ENCODE measurements at regions not wholly inside any gene's neighbourhood (a gene's known extent, or its start where the extent isn't known, plus 50 kb on each side); places are given as distances from the start of the nearest gene placed in this dataset.

DNA sequence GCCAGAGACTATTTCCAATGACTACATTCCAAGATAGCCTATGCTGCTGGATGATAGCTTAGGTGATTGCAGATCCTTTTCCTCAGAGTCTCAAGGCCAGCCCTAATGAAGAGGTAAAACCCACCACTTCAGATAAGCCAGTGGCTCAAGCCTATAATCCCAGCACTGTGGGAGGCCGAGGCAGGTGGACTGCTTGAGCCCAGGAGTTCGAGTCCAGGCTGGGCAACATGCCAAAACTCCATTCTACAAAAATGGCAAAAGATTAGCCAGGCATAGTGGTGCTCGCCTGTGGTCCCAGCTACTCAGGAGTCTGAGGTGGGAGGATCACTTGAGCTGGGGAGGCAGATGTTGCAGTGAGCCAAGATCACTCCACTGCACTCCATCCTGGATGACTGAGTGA, 495.3 kb downstream of the ZIC1 start:
- Histone ChIP-seq H3K23ac (ENCODE audit: low read depth, low read length) (no peak overlapping the region), H4K91ac (ENCODE audit: insufficient read depth, low read depth, low read length) (no peak overlapping the region), H3K18ac (ENCODE audit: low read depth, low read length) (no peak overlapping the region), H3K9me3 (ENCODE audit: control insufficient read depth, insufficient read depth, low read length) (peaks cover 3% of the 10 kb centered on the region; the same call in 1 of the 2 replicates), H3K14ac (replicated peaks; ENCODE audit: low read depth, low read length) (no peak overlapping the region), H4K8ac (ENCODE audit: low read depth in 2 of 2, low read length in 2 of 2) (no peak overlapping the region), H3K27ac (ENCODE audit: insufficient read depth, low read length) (no peak overlapping the region), H2AK9ac (replicated peaks; ENCODE audit: low read depth, low read length, poor library complexity) (no peak overlapping the region), H2BK120ac (ENCODE audit: low read depth, low read length) (no peak overlapping the region), H3K4me3 (ENCODE audit: insufficient read depth, low read depth, low read length) (no peak overlapping the region), H2AK5ac (ENCODE audit: low read depth, low read length) (no peak overlapping the region), H3K4me1 (ENCODE audit: control insufficient read depth, insufficient read depth, low read length) (no peaks in the 10 kb centered on the region), H3K4me2 (ENCODE audit: low read depth, low read length) (no peak overlapping the region), H2AFZ (replicated peaks; ENCODE audit: low read length, poor library complexity) (no peak overlapping the region), H2BK5ac (ENCODE audit: low read depth, low read length, poor library complexity, severe bottlenecking) (no peak overlapping the region), H4K5ac (ENCODE audit: low read depth, low read length) (no peak overlapping the region), H2BK15ac (ENCODE audit: low read depth, low read length) (no peak overlapping the region), H3K9me1 (ENCODE audit: insufficient read depth, low read length) (no peaks in the 10 kb centered on the region), H4K20me1 (ENCODE audit: insufficient read depth, low read length) (no peaks in the 10 kb centered on the region), H3K4ac (ENCODE audit: low read depth, low read length) (no peak overlapping the region), H2BK20ac (ENCODE audit: low read depth, low read length) (no peak overlapping the region), H3K36me3 (ENCODE audit: control insufficient read depth, insufficient read depth, low read length) (no peaks in the 10 kb centered on the region), H3K27me3 (ENCODE audit: control insufficient read depth, insufficient read depth, low read length) (no peaks in the 10 kb centered on the region), H3K56ac (ENCODE audit: extremely low read depth, insufficient read depth, low read length) (no peak overlapping the region), H3K79me1 (ENCODE audit: low read depth in 1 of 2, low read length in 2 of 2) (no peaks in the 10 kb centered on the region), H3K9ac (ENCODE audit: low read depth, low read length) (no peak overlapping the region)
- ATAC-seq (ENCODE audit: low read depth) (no peak), DNase-seq (no peak)
- no CpG with 5 or more reads among the region's 3 CpGs for WGBS, 2 experiments (ENCODE audit: extremely low coverage in 2 of 2, insufficient read length in 1 of 2)
- ChIA-PET POLR2A (ENCODE audit: unreplicated experiment) (no interaction called here), CTCF (no interaction called here)
- BruUV-seq (replicated peaks): no TSS peak
- in situ Hi-C loops (cut with MboI; ENCODE audit: low sequenced_read_pairs): no loop called here
- intact Hi-C loops (cut with micrococcal nuclease): no loop called here
- TF ChIP-seq CEBPB (IDR thresholded peaks at IDR 0.05; ENCODE audit: low read depth, low read length) (no peak), POLR2A (IDR thresholded peaks at IDR 0.05; ENCODE audit: low read depth, low read length) (no peak), MAFK (IDR thresholded peaks at IDR 0.05; ENCODE audit: low read depth, low read length) (no peak), RFX5 (IDR thresholded peaks at IDR 0.05; ENCODE audit: low read depth, low read length) (no peak), CHD1 (IDR thresholded peaks at IDR 0.05; ENCODE audit: low read depth, low read length) (no peak), NFE2L2 (IDR thresholded peaks at IDR 0.05; ENCODE audit: low read depth, low read length) (no peak), FOS (IDR thresholded peaks at IDR 0.05; ENCODE audit: low read depth, low read length) (no peak), RCOR1 (IDR thresholded peaks at IDR 0.05; ENCODE audit: insufficient replicate concordance, low read length) (no peak), RAD21 (IDR thresholded peaks at IDR 0.05; ENCODE audit: low read length) (no peak), CTCF (conservative IDR thresholded peaks at IDR 0.05; ENCODE audit: low read depth, low read length) (no peak), BHLHE40 (IDR thresholded peaks at IDR 0.05; ENCODE audit: low read depth, low read length) (no peak), SMC3 (IDR thresholded peaks at IDR 0.05; ENCODE audit: low read depth, low read length) (no peak)
- TF ChIP-seq, protein P1, sequence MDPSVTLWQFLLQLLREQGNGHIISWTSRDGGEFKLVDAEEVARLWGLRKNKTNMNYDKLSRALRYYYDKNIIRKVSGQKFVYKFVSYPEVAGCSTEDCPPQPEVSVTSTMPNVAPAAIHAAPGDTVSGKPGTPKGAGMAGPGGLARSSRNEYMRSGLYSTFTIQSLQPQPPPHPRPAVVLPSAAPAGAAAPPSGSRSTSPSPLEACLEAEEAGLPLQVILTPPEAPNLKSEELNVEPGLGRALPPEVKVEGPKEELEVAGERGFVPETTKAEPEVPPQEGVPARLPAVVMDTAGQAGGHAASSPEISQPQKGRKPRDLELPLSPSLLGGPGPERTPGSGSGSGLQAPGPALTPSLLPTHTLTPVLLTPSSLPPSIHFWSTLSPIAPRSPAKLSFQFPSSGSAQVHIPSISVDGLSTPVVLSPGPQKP (IDR thresholded peaks at IDR 0.05; ENCODE audit: borderline replicate concordance, low read depth, low read length): no peak
- TF ChIP-seq, protein P2, sequence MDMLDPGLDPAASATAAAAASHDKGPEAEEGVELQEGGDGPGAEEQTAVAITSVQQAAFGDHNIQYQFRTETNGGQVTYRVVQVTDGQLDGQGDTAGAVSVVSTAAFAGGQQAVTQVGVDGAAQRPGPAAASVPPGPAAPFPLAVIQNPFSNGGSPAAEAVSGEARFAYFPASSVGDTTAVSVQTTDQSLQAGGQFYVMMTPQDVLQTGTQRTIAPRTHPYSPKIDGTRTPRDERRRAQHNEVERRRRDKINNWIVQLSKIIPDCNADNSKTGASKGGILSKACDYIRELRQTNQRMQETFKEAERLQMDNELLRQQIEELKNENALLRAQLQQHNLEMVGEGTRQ (IDR thresholded peaks at IDR 0.05; ENCODE audit: low read depth, low read length): no peak
- dilution Hi-C loops (cut with HindIII; ENCODE audit: low sequenced_read_pairs, unreplicated experiment): no loop called here

All from IMR-90 (cell line).